AG08396 (cell line): ENCODE measurements at regions not wholly inside any gene's neighbourhood (a gene's known extent, or its start where the extent isn't known, plus 50 kb on each side); places are given as distances from the start of the nearest gene placed in this dataset.

Experiments used
- DNase-seq: peaks from one replicate; pipeline ENCODE4 v3.0.0; 2012; ENCODE audit warnings: low spot score, mixed read lengths

GRCh38 chr3:459311-459670 lies 262.7 kb downstream of the CHL1 start:
- no peak for DNase-seq

- DNase-seq: no peak
Observed at GRCh38 chr3:461006-461405, 264.4 kb downstream of the CHL1 start.

- DNase-seq: no peak
Observed at GRCh38 chr3:462851-463250, 266.3 kb downstream of the CHL1 start.

- DNase-seq: no peak
Observed at GRCh38 chr3:463252-464192, 267.0 kb downstream of the CHL1 start.

- no peak for DNase-seq
Observed at GRCh38 chr3:464255-464654, 267.7 kb downstream of the CHL1 start.

GRCh38 chr3:468172-468571 lies 271.6 kb downstream of the CHL1 start:
- DNase-seq: no peak

GRCh38 chr3:473033-473800 lies 276.7 kb downstream of the CHL1 start:
- DNase-seq: no peak

- DNase-seq: no peak
Observed at GRCh38 chr3:474828-475227, 278.3 kb downstream of the CHL1 start.

- DNase-seq: no peak
Observed at GRCh38 chr3:480070-480469, 283.5 kb downstream of the CHL1 start.

GRCh38 chr3:481111-481510 lies 284.5 kb downstream of the CHL1 start:
- DNase-seq: no peak

GRCh38 chr3:481680-482079 lies 285.1 kb downstream of the CHL1 start:
- DNase-seq: no peak

GRCh38 chr3:482479-482878 lies 285.9 kb downstream of the CHL1 start:
- no peak for DNase-seq

GRCh38 chr3:484341-484740 lies 287.8 kb downstream of the CHL1 start:
- DNase-seq: no peak

- DNase-seq: no peak
Observed at GRCh38 chr3:487614-488013, 291.1 kb downstream of the CHL1 start.

GRCh38 chr3:492586-493316 lies 296.2 kb downstream of the CHL1 start:
- DNase-seq: no peak

GRCh38 chr3:494190-494589 lies 297.6 kb downstream of the CHL1 start:
- no peak for DNase-seq

GRCh38 chr3:498487-498886 lies 301.9 kb downstream of the CHL1 start:
- no peak for DNase-seq

GRCh38 chr3:499001-499761 lies 302.6 kb downstream of the CHL1 start:
- no peak for DNase-seq

GRCh38 chr3:502486-502885 lies 305.9 kb downstream of the CHL1 start:
- DNase-seq: no peak

- no peak for DNase-seq
Observed at GRCh38 chr3:513301-513700, 316.7 kb downstream of the CHL1 start.

- DNase-seq: no peak
Observed at GRCh38 chr3:514192-514591, 317.6 kb downstream of the CHL1 start.

- no peak for DNase-seq
Observed at GRCh38 chr3:519026-519425, 322.5 kb downstream of the CHL1 start.
